ENCODE measurements at regions not wholly inside any gene's neighbourhood (a gene's known extent, or its start where the extent isn't known, plus 50 kb on each side); places are given as distances from the start of the nearest gene placed in this dataset.
"Not testable (repeated sequence)": the region's sequence is repeated elsewhere in the genome, so short reads cannot be mapped to it uniquely, and the experiment has no call there.

DNA sequence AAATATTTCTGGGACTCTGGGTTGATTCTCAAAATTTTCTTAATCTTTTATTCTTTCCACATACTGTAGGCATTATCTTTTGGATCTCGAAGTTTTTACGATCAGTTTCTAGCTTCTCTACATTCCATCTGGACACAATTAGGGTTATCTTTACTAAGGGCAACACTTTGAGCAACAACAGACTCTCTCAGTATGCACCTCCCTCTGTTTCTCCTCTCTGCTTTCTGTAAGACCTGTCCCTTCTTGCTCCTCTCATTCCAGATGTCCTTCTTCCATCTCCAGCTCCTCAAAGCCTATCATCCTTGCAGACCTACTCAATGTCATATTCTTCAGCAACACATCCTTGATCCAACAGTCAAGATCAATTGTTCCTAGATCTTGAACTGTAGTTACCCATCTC lies 457.0 kb downstream of the SLC6A15 start:
- TF ChIP-seq ZFX (IDR thresholded peaks at IDR 0.05), result no peak
- TF ChIP-seq, protein P1, sequence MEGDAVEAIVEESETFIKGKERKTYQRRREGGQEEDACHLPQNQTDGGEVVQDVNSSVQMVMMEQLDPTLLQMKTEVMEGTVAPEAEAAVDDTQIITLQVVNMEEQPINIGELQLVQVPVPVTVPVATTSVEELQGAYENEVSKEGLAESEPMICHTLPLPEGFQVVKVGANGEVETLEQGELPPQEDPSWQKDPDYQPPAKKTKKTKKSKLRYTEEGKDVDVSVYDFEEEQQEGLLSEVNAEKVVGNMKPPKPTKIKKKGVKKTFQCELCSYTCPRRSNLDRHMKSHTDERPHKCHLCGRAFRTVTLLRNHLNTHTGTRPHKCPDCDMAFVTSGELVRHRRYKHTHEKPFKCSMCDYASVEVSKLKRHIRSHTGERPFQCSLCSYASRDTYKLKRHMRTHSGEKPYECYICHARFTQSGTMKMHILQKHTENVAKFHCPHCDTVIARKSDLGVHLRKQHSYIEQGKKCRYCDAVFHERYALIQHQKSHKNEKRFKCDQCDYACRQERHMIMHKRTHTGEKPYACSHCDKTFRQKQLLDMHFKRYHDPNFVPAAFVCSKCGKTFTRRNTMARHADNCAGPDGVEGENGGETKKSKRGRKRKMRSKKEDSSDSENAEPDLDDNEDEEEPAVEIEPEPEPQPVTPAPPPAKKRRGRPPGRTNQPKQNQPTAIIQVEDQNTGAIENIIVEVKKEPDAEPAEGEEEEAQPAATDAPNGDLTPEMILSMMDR (conservative IDR thresholded peaks at IDR 0.05), result no peak
- H3K27ac ChIP-seq, result no peak overlapping the region

DNA sequence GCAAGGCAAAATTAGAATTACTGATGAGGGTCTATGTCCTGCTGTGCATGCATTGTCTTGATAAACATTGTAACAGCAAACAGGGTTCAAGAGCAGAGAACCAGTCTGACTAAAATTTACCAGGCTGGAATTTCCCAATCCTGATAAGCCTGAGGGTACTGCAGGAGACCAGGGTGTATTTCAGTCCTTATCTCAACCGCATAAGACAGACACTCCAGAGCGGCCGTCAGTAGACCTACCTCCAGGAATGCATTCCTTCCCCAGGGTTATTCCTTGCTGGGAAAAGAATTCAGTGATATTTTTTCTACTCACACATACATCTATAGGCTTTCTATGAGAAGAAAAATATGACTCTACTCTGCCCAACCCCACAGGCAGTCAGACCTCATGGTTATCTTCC lies 466.1 kb downstream of the SLC6A15 start:
- H3K27ac ChIP-seq, result not testable (repeated sequence)

DNA sequence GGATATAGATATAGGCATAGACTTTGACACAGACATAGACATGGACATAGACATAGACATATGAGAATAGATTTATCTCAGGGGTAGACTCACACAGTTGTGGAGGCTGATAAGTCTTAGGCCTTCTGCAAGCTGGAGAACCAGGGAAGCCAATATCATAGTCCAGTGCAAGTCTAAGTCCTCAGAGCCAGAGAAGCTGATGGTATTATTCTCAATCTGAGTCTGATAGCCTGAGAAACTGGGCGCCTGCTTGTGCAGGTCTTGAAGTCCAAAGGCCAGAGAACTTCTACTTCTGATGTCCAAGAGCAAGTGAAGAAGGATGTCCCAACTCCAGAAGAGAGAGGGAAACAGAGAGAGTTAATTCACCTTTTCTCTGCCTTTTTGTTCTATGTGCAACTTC lies 476.5 kb downstream of the SLC6A15 start:
- TF ChIP-seq, protein P1 (conservative IDR thresholded peaks at IDR 0.05), result no peak
- no peak for TF ChIP-seq ZFX (IDR thresholded peaks at IDR 0.05)
- H3K27ac ChIP-seq, result no peak overlapping the region

DNA sequence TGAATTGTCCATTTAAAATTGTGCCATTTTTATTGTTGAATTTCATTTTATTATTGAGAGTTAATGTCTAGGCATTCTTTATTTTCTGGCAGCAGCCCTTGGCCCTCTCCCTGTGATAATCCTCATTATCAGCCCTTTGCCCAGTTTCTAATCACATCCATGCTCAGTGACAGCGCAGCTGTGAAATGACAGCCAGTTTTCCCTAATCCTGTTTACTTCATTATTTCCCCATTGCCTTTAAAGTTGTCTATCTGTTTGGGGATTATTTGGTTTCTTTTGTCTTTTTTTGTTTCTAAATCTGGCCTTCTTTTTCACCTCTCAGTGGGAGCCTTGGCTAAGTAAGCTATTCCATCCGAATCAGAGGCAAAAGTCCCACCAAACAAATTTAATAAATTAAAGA lies 476.9 kb downstream of the SLC6A15 start:
- no peak overlapping the region for H3K27ac ChIP-seq
- no peak for TF ChIP-seq ZFX (IDR thresholded peaks at IDR 0.05)
- TF ChIP-seq, protein P1 (conservative IDR thresholded peaks at IDR 0.05), result no peak

DNA sequence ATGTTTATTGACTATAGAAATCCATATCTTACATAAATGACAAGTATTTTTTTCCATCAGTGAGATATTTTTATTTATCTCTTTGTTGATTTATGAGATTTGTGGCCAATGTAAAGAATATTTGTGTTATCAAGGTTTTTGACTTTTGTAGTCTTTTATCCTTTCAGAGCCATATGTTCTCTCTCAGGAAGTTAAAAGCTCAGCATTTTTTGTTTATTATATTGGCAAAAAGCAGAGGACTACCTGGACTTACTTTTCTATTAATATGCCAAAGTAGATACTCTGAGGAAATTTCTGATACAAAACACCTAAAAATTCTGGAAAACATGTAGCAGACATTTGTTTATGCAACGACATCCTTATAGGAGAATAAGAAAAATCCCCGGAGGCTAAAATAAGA lies 490.3 kb downstream of the SLC6A15 start:
- no peak overlapping the region for H3K27ac ChIP-seq
- TF ChIP-seq, protein P1 (conservative IDR thresholded peaks at IDR 0.05), result no peak
- TF ChIP-seq ZFX (IDR thresholded peaks at IDR 0.05), result no peak

DNA sequence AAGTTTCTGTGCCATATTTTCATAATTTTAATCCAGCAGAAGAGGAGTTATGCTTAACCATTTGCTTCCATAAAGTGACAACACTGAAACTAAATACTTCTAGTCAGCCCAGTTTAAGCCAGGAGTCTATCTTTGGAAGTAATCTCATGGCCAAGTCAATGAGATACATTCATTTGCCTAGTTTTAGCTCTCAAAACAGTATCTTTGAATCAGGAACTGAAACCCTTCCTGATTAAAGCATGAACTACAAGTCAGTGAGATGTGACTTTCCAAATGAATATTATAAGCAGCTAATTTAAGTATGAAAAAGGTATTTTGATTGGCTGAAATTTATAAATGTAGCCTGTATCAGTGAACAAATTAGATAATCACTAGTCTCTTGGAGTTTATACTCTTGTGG lies 491.5 kb downstream of the SLC6A15 start:
- TF ChIP-seq, protein P1 (conservative IDR thresholded peaks at IDR 0.05), result no peak
- no peak for TF ChIP-seq ZFX (IDR thresholded peaks at IDR 0.05)
- no peak overlapping the region for H3K27ac ChIP-seq

DNA sequence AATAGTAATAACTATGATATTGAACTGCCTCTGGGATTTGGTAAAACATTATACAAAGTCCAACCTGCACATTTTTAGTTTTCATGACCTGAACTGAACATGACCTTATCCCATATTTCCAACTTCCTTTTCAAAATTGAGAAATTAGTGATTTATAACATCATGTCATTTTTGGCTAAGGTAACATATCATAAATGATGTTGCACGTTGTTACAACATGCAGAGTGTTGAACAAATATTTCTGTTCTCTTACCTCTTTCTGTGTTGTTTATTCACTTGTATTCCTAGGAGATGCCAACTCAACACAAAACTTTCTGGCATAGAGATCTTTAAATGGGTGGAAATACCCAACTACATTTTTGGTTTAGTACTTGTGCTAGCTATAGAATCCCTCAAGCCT lies 496.0 kb downstream of the SLC6A15 start:
- TF ChIP-seq, protein P1 (conservative IDR thresholded peaks at IDR 0.05), result no peak
- no peak for TF ChIP-seq ZFX (IDR thresholded peaks at IDR 0.05)
- H3K27ac ChIP-seq, result no peak overlapping the region

DNA sequence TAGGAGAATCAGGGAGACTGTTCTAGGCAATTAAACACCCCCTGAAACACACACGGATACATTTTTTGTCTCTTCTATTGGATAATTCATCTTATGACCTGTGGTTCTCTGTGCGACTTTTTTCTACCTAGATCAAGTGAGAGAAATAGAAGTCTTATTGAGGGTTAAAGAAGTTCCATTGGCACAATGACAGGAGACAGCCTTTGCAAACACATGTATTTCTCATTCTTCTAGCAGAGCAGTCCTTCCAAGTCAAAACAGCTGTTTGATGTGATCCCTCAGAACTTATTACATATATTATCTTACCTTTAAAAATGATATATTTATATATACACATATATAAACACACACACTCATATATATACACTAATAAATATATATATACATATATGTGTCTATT lies 496.7 kb downstream of the SLC6A15 start:
- TF ChIP-seq, protein P1 (conservative IDR thresholded peaks at IDR 0.05), result no peak
- TF ChIP-seq ZFX (IDR thresholded peaks at IDR 0.05), result no peak
- H3K27ac ChIP-seq, result no peak overlapping the region
